Activated CD4-positive, alpha-beta T cell treated with anti-CD3 and anti-CD28 coated beads, Interleukin-2, amount 50 U/mL, for 48 hours (primary cell): ENCODE measurements at regions not wholly inside any gene's neighbourhood (a gene's known extent, or its start where the extent isn't known, plus 50 kb on each side); places are given as distances from the start of the nearest gene placed in this dataset.

Experiments
- DNase-seq, 2 experiments: peaks; one replicate each; pipeline ENCODE4 v3.0.0-alpha.2; 2020

GRCh38 chr2:176544991-176545956 is 276.0 kb downstream of the MTX2 start:
- DNase-seq: no peak

DNA sequence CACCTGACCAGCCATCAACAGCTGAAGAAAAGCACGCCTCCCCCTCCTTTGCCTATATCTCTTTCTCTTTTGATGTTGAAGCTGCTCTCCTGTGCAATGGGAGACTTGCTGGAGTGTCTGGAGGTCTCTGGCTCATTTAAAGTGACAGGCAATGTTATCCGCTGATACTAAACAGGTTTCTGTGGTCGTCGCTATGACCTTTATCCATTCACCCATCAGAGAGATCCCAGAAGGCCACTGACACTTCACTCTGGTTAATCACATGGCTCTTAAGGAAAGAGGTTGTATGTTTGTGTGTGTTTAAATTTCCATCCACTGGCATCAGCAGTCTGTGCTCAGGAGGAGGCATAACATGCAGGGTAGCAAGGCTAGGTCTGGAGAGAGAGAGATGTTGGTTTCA is 277.3 kb downstream of the MTX2 start:
- DNase-seq: no peak

- no peak for DNase-seq
Observed at GRCh38 chr2:176552501-176553135, 283.4 kb downstream of the MTX2 start.

GRCh38 chr2:176553685-176554100 is 284.5 kb downstream of the MTX2 start:
- peak; percentile 20 to 26 for DNase-seq

- DNase-seq: peak; percentile 16 to 20
Observed at GRCh38 chr2:176554101-176555048, 285.1 kb downstream of the MTX2 start.

DNA sequence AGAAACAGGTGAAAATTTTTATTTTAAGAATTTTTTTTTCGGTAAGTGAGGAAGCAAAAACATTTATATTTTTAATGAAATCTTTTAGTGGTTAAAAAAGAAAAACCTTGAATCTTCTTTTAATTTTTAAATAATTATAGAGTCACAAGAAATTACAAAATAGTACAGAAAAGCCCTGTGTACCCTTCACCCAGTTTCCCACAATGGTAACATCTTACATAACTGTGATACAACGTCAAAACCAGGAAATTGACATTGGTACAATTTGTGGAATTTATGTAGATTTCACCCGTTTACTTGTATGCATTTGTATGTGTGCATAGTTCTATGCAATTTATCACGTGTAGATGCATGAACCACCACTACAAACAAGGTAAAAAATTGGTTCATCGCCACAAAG is 285.9 kb downstream of the MTX2 start:
- DNase-seq: no peak

DNA sequence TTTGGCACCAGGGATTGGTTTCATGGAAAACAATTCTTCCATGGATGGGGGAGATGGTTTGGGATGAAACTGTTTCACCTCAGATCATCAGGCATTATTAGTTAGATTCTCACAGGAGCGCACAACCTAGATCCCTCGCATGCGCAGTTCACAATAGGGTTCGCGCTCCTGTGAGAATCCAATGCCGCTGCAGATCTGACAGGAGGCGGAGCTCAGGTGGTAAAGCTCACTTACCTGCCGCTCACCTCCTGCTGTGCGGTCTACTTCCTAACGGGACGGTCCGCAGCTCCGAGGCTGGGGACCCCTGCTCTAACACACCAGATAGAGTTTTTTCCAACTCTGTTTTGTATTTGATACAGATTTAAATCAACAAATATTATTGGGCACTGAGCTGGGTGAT is 286.5 kb downstream of the MTX2 start:
- no peak for DNase-seq

DNA sequence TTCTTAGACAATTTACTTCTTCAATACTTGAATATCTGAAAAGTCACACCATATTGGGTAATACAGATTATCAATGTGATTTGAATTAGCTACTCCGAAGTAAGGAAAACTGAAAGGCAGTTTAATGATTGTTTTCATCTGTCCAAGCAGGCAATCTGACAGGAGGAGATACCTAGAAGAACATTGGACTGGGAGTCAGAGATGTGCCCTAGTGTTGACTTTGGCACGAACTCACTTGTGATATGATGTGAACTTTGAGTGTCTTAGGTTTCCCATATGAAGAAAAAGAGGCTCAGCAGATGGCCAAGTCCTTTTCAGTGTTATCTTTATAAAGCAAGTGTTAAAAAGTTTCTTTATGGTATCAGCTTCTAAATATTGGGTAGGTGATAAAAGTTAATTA is 287.1 kb downstream of the MTX2 start:
- no peak for DNase-seq

GRCh38 chr2:176557821-176558220 is 288.6 kb downstream of the MTX2 start:
- no peak for DNase-seq

DNA sequence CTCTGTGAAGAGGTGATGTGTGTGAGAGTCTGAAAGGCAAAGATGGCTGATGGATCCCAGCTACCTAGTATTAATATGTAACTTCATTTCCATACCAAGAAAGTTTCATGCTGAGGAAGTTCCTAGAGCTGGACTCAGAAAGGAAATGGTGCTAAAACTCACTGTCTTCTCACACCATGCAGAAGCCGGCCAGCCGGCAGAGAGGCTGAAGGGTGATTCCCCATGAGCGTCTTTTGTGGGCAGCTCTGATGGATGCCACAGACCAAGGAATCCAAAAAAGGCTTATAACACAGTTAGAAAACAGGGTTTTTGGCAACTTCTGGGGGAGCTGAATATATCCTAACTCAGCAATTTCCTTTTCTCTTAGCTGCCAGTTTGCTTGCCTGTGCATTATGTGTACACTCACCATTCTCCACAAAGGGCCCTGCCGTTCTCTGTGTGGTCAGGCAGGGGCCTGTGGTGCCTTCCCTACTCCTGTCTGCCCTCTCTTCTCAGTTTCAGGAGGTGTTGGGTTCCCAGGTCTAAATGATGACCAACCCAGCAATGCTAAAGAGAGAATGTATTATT is 289.4 kb downstream of the MTX2 start:
- no peak for DNase-seq

- DNase-seq: no peak
Observed at GRCh38 chr2:176560296-176560695, 291.1 kb downstream of the MTX2 start.

GRCh38 chr2:176561706-176562105 is 292.5 kb downstream of the MTX2 start:
- DNase-seq: no peak

DNA sequence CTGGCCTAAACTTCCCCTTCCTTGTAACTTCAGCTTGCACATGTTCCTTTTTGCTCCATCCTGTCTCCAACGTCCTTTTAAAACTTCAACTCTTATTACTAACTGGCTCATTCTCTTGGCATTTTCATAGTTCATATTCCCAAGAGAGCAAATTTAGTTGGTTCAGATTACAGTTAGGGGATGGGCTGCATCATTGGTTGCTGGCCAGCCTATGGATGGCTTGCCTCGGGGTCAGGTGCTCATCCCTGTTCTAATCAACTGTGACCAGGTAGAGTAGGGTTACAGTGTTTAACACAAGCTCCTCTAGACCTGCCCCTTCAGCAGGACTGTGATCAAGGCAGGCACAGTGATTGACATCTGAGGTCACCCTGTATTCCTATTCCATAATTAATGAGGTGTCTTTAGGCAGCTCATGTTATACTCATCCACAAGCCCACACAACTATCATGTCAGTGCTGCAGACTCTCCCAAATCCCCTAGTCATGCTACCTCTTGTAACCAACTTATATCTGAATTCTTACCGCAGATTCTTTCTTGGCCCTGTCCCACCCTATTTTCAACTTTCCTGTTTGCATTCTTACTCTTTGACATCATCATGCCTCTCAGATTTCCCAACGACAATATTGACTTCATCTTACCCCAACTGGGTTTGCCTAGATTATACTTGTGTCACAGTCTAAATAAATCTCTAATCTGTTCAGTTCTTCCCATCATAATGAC is 293.3 kb downstream of the MTX2 start:
- no peak for DNase-seq

DNA sequence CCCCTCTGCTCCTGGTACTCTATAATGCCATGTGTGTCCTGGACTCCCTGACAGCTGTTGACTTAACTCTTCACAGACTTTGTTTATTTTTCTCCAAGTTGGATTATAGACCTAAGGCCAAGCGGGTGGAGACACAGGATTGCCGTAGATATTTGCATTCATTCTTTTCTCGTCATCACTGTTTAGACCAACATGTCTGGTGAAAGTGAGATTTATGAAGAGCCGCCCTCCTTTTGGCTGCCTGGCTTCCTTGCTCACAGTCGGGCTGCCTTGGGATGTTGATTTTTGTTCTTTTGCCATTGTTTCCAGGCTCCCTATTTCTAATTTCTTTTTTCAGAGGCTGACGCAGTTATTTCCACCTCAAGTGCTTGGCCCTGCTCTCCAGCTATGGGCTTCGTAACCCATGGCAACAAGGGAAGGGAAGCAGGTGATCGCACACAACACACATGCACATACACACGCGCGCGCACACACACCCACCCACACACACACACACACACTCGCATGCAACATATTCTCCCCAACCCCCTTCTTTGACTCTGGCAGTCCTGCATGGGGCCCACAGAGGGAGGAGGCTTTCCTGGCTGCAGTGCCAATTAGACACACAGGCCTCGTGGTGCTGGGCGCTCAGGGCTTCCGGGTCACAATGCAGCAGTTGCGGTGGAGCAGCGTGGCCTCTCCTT is 296.5 kb downstream of the MTX2 start:
- DNase-seq: no peak

- DNase-seq: no peak
Observed at GRCh38 chr2:176566496-176566895, 297.3 kb downstream of the MTX2 start.

DNA sequence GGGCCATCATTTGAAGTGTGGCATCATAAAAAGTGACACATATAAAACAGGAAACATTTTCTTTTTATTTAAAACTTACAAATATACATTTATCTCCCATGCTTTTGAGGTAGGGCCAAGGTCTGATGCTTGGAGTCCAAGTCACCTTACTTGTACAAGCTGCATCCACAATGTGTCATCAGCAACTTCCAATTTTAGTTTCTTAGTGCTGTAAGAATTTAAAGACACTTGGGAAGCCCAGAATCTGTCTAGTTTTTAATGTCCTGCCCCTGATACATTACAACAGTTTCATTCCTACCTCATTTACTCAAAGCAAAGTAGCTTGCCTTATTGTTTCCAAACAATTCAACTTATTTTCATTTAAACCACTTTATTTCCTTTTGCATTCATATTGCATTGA is 297.7 kb downstream of the MTX2 start:
- DNase-seq: no peak

DNA sequence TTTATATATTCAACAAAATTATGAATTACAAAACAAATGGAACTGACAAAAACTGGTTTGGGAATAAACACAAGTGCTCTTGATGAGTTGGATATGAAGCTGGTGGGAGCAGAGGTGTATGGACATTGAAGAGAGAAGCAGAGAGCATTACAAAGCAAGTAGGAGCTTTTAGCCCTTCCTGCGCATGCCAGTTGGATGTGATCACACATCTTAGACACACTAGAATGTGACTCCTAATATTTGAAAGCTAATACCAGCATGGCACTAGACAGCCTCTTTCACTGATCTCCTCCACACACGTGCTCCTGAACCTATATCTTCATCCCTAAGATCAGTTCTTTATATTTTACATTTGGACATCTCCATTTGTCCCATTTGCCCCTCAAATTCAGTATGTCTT is 298.1 kb downstream of the MTX2 start:
- no peak for DNase-seq

GRCh38 chr2:176569574-176569973 is 300.3 kb downstream of the MTX2 start:
- DNase-seq: no peak

DNA sequence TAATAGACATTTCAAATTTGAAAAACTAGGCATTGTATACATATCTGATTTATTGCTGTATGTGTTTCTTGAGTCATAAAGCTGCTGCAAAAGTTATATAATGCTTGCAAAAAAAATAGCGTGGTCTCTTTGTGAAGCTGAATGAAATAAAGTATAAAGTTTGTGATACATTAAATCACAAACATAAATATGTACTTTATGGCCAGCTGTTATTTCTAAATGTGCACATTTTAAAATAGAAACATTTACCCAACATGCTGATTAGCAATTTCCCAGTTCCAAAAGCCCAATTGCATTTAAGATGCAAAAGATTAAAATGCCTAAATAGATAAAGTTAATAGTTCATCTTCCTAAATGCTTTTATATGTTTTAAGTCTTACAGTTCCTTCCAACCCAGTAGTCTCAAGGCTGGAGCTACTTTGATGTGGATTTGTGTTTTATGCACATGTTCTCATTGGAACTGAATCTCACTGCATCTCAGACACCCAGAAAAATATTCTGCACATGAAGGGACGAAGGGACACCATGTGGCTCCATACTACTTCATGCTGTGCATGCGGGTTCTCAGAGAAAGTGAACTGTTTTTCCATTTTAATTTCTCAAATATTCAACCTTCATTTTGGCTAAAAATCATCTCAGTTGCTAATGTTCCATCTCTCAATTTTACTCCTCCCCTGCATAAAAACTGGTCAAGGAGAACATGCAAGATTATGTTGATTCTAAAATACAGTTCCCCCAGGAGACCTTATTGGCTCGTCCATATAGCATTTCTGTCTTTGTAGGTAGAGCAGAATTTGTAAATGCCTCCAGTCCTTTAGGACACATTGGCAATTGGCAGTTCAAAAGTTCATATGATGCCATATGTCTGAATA is 304.6 kb downstream of the MTX2 start:
- DNase-seq: no peak

GRCh38 chr2:176574484-176575236 is 305.4 kb downstream of the MTX2 start:
- DNase-seq: no peak
